Astrocyte (in vitro differentiated cells and primary cell): ENCODE measurements at regions not wholly inside any gene's neighbourhood (a gene's known extent, or its start where the extent isn't known, plus 50 kb on each side); places are given as distances from the start of the nearest gene placed in this dataset.

ENCODE experiments used
- EZH2 ChIP-seq: IDR thresholded peaks from 2 replicates; pipeline ENCODE4 v1.6.1; 2012; ENCODE audit warnings: mild to moderate bottlenecking, low read length, inconsistent platforms; ENCODE audit not compliant: insufficient read depth
- TF ChIP-seq, protein P1 (sequence below): IDR thresholded peaks from 2 replicates; pipeline ENCODE4 v1.5.1; 2011; ENCODE audit warnings: low read depth, mild to moderate bottlenecking, inconsistent platforms, low read length, moderate library complexity; ENCODE audit not compliant: insufficient read depth

DNA sequence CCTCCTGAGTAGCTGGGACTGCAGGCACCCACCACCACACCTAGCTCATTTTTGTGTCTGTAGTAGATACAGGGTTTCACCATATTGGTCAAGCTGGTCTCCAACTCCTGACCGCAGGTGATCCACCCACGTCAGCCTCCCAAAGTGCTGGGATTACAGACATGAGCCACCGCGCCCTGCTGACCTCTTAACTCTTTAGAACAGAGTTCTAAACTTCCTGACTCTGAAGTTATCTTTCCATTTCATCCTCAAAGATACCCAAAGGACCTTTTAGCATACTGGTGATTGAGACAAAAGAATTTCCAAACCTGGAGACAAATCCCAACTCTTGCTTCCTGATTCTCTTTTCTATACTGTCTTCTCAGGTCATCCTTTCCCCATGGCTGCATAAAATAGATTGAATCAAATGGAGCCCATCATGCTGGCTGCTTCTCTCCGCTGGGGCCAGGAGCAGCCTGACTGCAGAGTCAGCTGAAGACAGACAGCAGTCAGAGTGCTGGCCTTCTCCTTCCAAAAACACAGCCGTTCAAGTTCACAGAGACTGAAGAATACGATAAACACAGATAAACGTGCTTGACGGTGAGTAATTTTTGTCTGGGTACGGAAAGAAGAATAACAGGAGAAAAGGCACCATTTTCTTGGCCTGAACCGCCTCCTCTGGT lies 76.5 kb upstream of the ATF7IP2 start:
- no peak for TF ChIP-seq EZH2
- TF ChIP-seq, protein P1, sequence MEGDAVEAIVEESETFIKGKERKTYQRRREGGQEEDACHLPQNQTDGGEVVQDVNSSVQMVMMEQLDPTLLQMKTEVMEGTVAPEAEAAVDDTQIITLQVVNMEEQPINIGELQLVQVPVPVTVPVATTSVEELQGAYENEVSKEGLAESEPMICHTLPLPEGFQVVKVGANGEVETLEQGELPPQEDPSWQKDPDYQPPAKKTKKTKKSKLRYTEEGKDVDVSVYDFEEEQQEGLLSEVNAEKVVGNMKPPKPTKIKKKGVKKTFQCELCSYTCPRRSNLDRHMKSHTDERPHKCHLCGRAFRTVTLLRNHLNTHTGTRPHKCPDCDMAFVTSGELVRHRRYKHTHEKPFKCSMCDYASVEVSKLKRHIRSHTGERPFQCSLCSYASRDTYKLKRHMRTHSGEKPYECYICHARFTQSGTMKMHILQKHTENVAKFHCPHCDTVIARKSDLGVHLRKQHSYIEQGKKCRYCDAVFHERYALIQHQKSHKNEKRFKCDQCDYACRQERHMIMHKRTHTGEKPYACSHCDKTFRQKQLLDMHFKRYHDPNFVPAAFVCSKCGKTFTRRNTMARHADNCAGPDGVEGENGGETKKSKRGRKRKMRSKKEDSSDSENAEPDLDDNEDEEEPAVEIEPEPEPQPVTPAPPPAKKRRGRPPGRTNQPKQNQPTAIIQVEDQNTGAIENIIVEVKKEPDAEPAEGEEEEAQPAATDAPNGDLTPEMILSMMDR, result no peak
